HEK293 (cell line): ENCODE measurements at regions not wholly inside any gene's neighbourhood (a gene's known extent, or its start where the extent isn't known, plus 50 kb on each side); places are given as distances from the start of the nearest gene placed in this dataset.

Source experiments
- CTCF ChIA-PET: fragments of 350-600 bp; formaldehyde crosslinking; extraction: SDS; loops from one replicate; lab custom pipeline; 2021; ENCODE audit warnings: antibody characterized with exemption; lab: Yijun Ruan, JAX
- POLR2A ChIA-PET: fragments of 300-600 bp; formaldehyde crosslinking; extraction: SDS; loops from one replicate; lab custom pipeline; 2020; ENCODE audit warnings: antibody characterized with exemption, inconsistent platforms; lab: Yijun Ruan, JAX
- H3K27ac ChIP-seq: fragments of 200-500 bp; sonication (Bioruptor generic); 2 replicates; pipeline ENCODE4 v1.5.1; 2014; ENCODE audit warnings: low read depth, low read length, control low read depth, inconsistent platforms; ENCODE audit errors: extremely low read depth
- H3K36me3 ChIP-seq, 2 experiments: fragments of 200-500 bp in 1 of 2; sonication (Bioruptor generic) in 1 of 2; 1 replicate in 1 of 2; 2 replicates in 1 of 2; pipeline ENCODE4 v1.5.1; 2014 to 2017; ENCODE audit warnings: inconsistent platforms in 2 of 2, low read length in 2 of 2; ENCODE audit not compliant: control insufficient read depth in 2 of 2, insufficient read depth in 1 of 2
- H3K4me1 ChIP-seq: fragments of 200-500 bp; sonication (Bioruptor generic); 2 replicates; pipeline ENCODE4 v1.5.1; 2014; ENCODE audit warnings: mild to moderate bottlenecking, low read length, inconsistent platforms; ENCODE audit not compliant: control insufficient read depth, insufficient read depth
- H3K4me3 ChIP-seq: 2 replicates; pipeline ENCODE4 v1.5.1; 2011; ENCODE audit warnings: low read depth, mild to moderate bottlenecking, control low read depth, low read length, moderate library complexity
- H3K9me3 ChIP-seq: fragments of 200-500 bp; sonication (Bioruptor generic); 2 replicates; pipeline ENCODE4 v1.5.1; 2014; ENCODE audit warnings: low read depth, low read length, inconsistent platforms; ENCODE audit not compliant: control insufficient read depth, insufficient read depth
- KLF17 ChIP-seq: fragments of 450-650 bp; formaldehyde crosslinking; IDR thresholded peaks from 2 replicates; pipeline ENCODE4 v1.5.1; 2016; ENCODE audit warnings: missing biosample characterization, missing genetic modification characterization
- KLF7 ChIP-seq: fragments of 450-650 bp; formaldehyde crosslinking; IDR thresholded peaks from 2 replicates; pipeline ENCODE4 v1.5.1; 2016; ENCODE audit warnings: missing biosample characterization, missing genetic modification characterization, borderline replicate concordance
- MEIS1 ChIP-seq: sonication (generic); formaldehyde crosslinking; IDR thresholded peaks from 2 replicates; pipeline ENCODE4 v1.8.1; 2022; ENCODE audit warnings: missing genetic modification reagents, mild to moderate bottlenecking, borderline replicate concordance
- ZBTB26 ChIP-seq: fragments of 450-650 bp; formaldehyde crosslinking; optimal IDR thresholded peaks from 2 replicates; pipeline ENCODE3; 2016; ENCODE audit warnings: missing biosample characterization, mild to moderate bottlenecking, missing genetic modification characterization
- ZEB2 ChIP-seq: fragments of 450-650 bp; formaldehyde crosslinking; IDR thresholded peaks from 2 replicates; pipeline ENCODE4 v1.5.1; 2016; ENCODE audit warnings: missing biosample characterization, missing genetic modification characterization
- ZFHX2 ChIP-seq: fragments of 450-650 bp; formaldehyde crosslinking; conservative IDR thresholded peaks from 2 replicates; pipeline ENCODE4 v1.5.1; 2016; ENCODE audit warnings: missing biosample characterization, missing genetic modification characterization
- ZNF112 ChIP-seq: fragments of 450-650 bp; formaldehyde crosslinking; IDR thresholded peaks from 2 replicates; pipeline ENCODE4 v1.5.0; 2017; ENCODE audit warnings: missing biosample characterization, missing genetic modification characterization
- ZNF184 ChIP-seq: fragments of 450-650 bp; IDR thresholded peaks from 2 replicates; pipeline ENCODE4 v1.5.1; 2018; ENCODE audit warnings: missing biosample characterization, mild to moderate bottlenecking, missing genetic modification characterization
- ZNF239 ChIP-seq: fragments of 450-650 bp; formaldehyde crosslinking; IDR thresholded peaks from 2 replicates; pipeline ENCODE4 v1.5.1; 2016; ENCODE audit warnings: missing biosample characterization, missing genetic modification characterization
- ZNF280D ChIP-seq: fragments of 450-650 bp; formaldehyde crosslinking; IDR thresholded peaks from 2 replicates; pipeline ENCODE4 v1.5.1; 2016; ENCODE audit warnings: missing biosample characterization, missing genetic modification characterization
- ZNF354C ChIP-seq: fragments of 450-650 bp; formaldehyde crosslinking; IDR thresholded peaks from 2 replicates; pipeline ENCODE4 v1.5.1; 2016; ENCODE audit warnings: missing biosample characterization, missing genetic modification characterization, low read depth, borderline replicate concordance
- ZNF426 ChIP-seq: fragments of 450-650 bp; formaldehyde crosslinking; IDR thresholded peaks from 2 replicates; pipeline ENCODE4 v1.5.1; 2017; ENCODE audit warnings: missing biosample characterization, missing genetic modification characterization, mild to moderate bottlenecking, inconsistent platforms, moderate library complexity
- ZNF514 ChIP-seq: fragments of 450-650 bp; formaldehyde crosslinking; IDR thresholded peaks from 2 replicates; pipeline ENCODE4 v1.5.1; 2016; ENCODE audit warnings: missing biosample characterization, missing genetic modification characterization
- ZNF558 ChIP-seq: fragments of 450-650 bp; formaldehyde crosslinking; IDR thresholded peaks from 2 replicates; pipeline ENCODE4 v1.5.1; 2016; ENCODE audit warnings: missing biosample characterization, missing genetic modification characterization
- ZNF645 ChIP-seq: fragments of 450-650 bp; formaldehyde crosslinking; IDR thresholded peaks from 2 replicates; pipeline ENCODE4; 2016; ENCODE audit warnings: missing biosample characterization, missing genetic modification characterization
- ZNF747 ChIP-seq: fragments of 450-650 bp; formaldehyde crosslinking; IDR thresholded peaks from 2 replicates; pipeline ENCODE4 v1.5.1; 2016; ENCODE audit warnings: missing biosample characterization, missing genetic modification characterization
- ZNF768 ChIP-seq: fragments of 450-650 bp; formaldehyde crosslinking; IDR thresholded peaks from 2 replicates; pipeline ENCODE4 v1.5.1; 2018; ENCODE audit warnings: missing biosample characterization, mild to moderate bottlenecking, missing genetic modification characterization
- ZNF830 ChIP-seq: fragments of 450-650 bp; IDR thresholded peaks from 2 replicates; pipeline ENCODE4 v1.5.0; 2018; ENCODE audit warnings: missing biosample characterization, missing genetic modification characterization, low read depth, mild to moderate bottlenecking, moderate library complexity

- H3K4me1 ChIP-seq = no peaks in the 10 kb centered on the region
- TF ChIP-seq ZFHX2 (tag by site-specific recombination) = no peak
- TF ChIP-seq ZNF184 (tag by site-specific recombination) = no peak
- no peak for TF ChIP-seq ZNF239 (tag by site-specific recombination)
- no peak for TF ChIP-seq MEIS1
- TF ChIP-seq ZNF768 = no peak
- no peak for TF ChIP-seq ZNF112 (tag by site-specific recombination)
- no peak for TF ChIP-seq ZBTB26 (tag by site-specific recombination)
- no peak for TF ChIP-seq ZNF280D (tag by site-specific recombination)
- no peak for TF ChIP-seq ZNF830 (tag by site-specific recombination)
- TF ChIP-seq KLF7 (tag by site-specific recombination) = no peak
- no peak for TF ChIP-seq ZNF354C
- no peak for TF ChIP-seq ZNF514
- TF ChIP-seq ZEB2 (tag by site-specific recombination) = no peak
- no peak for TF ChIP-seq KLF17
- no peak for TF ChIP-seq ZNF747 (tag by site-specific recombination)
- TF ChIP-seq ZNF645 (tag by site-specific recombination) = no peak
- TF ChIP-seq, all 188 proteins: peak for 0
- H3K4me3 ChIP-seq = no peak overlapping the region
- H3K9me3 ChIP-seq = no peaks in the 10 kb centered on the region
- ChIA-PET POLR2A (no interaction called here), CTCF (no interaction called here)
- no peak overlapping the region for H3K27ac ChIP-seq
- no peaks in the 10 kb centered on the region for H3K36me3 ChIP-seq
Measured at GRCh38 chr4:179803857-179804256, 2361.6 kb upstream of the AGA start.

GRCh38 chr4:179804440-179804839 is 2362.2 kb upstream of the AGA start:
- H3K9me3 ChIP-seq = no peaks in the 10 kb centered on the region
- TF ChIP-seq ZNF426 (no peak), ZNF558 (tag by site-specific recombination) (no peak)
- POLR2A ChIA-PET = no interaction called here
- H3K4me3 ChIP-seq = no peak overlapping the region
- H3K4me1 ChIP-seq = no peaks in the 10 kb centered on the region
- no peak overlapping the region for H3K27ac ChIP-seq
- CTCF ChIA-PET = no interaction called here
- no peaks in the 10 kb centered on the region for H3K36me3 ChIP-seq
